ENCODE measurements at regions not wholly inside any gene's neighbourhood (a gene's known extent, or its start where the extent isn't known, plus 50 kb on each side); places are given as distances from the start of the nearest gene placed in this dataset.

GRCh38 chr7:84447636-84448293, 253.2 kb upstream of the SEMA3A start:
- no peak for DNase-seq (ENCODE audit: low read depth in 4 of 4, low spot score in 3 of 4)

GRCh38 chr7:84446991-84447480, 252.4 kb upstream of the SEMA3A start:
- DNase-seq (ENCODE audit: low read depth in 4 of 4, low spot score in 3 of 4), result no peak

- no peak for DNase-seq (ENCODE audit: low read depth in 4 of 4, low spot score in 3 of 4)
These were observed 231.2 kb upstream of the SEMA3A start for GRCh38 chr7:84425702-84426259.

- DNase-seq (ENCODE audit: low read depth in 4 of 4, low spot score in 3 of 4), result no peak
These were observed 228.2 kb upstream of the SEMA3A start for GRCh38 chr7:84422790-84423189.

GRCh38 chr7:84412161-84412969, 217.8 kb upstream of the SEMA3A start:
- no peak for DNase-seq (ENCODE audit: low read depth in 4 of 4, low spot score in 3 of 4)

- no peak for DNase-seq (ENCODE audit: low read depth in 4 of 4, low spot score in 3 of 4)
These were observed 205.1 kb upstream of the SEMA3A start for GRCh38 chr7:84399661-84400060.

- DNase-seq (ENCODE audit: low read depth in 4 of 4, low spot score in 3 of 4), result no peak
These were observed 199.6 kb upstream of the SEMA3A start for GRCh38 chr7:84394219-84394618.

GRCh38 chr7:84393786-84394185, 199.2 kb upstream of the SEMA3A start:
- DNase-seq (ENCODE audit: low read depth in 4 of 4, low spot score in 3 of 4), result no peak

- no peak for DNase-seq (ENCODE audit: low read depth in 4 of 4, low spot score in 3 of 4)
These were observed 196.3 kb upstream of the SEMA3A start for GRCh38 chr7:84390845-84391244.

GRCh38 chr7:84389242-84389641, 194.7 kb upstream of the SEMA3A start:
- no peak for DNase-seq (ENCODE audit: low read depth in 4 of 4, low spot score in 3 of 4)

- no peak for DNase-seq (ENCODE audit: low read depth in 4 of 4, low spot score in 3 of 4)
These were observed 193.0 kb upstream of the SEMA3A start for GRCh38 chr7:84387595-84387994.

- no peak for DNase-seq (ENCODE audit: low read depth in 4 of 4, low spot score in 3 of 4)
These were observed 189.8 kb upstream of the SEMA3A start for GRCh38 chr7:84384417-84384816.

GRCh38 chr7:84379446-84379845, 184.9 kb upstream of the SEMA3A start:
- DNase-seq (ENCODE audit: low read depth in 4 of 4, low spot score in 3 of 4), result no peak

- DNase-seq (ENCODE audit: low read depth in 4 of 4, low spot score in 3 of 4), result no peak
These were observed 178.1 kb upstream of the SEMA3A start for GRCh38 chr7:84372712-84373111.

- DNase-seq (ENCODE audit: low read depth in 4 of 4, low spot score in 3 of 4), result no peak
These were observed 177.6 kb upstream of the SEMA3A start for GRCh38 chr7:84372155-84372621.

- DNase-seq (ENCODE audit: low read depth in 4 of 4, low spot score in 3 of 4), result no peak
These were observed 175.5 kb upstream of the SEMA3A start for GRCh38 chr7:84370114-84370513.

GRCh38 chr7:84368122-84368521, 173.5 kb upstream of the SEMA3A start:
- no peak for DNase-seq (ENCODE audit: low read depth in 4 of 4, low spot score in 3 of 4)

GRCh38 chr7:84364708-84365107, 170.1 kb upstream of the SEMA3A start:
- DNase-seq (ENCODE audit: low read depth in 4 of 4, low spot score in 3 of 4), result no peak

- no peak for DNase-seq (ENCODE audit: low read depth in 4 of 4, low spot score in 3 of 4)
These were observed 169.2 kb upstream of the SEMA3A start for GRCh38 chr7:84363741-84364140.

GRCh38 chr7:84362828-84363227, 168.2 kb upstream of the SEMA3A start:
- no peak for DNase-seq (ENCODE audit: low read depth in 4 of 4, low spot score in 3 of 4)

- DNase-seq (ENCODE audit: low read depth in 4 of 4, low spot score in 3 of 4), result no peak
These were observed 167.8 kb upstream of the SEMA3A start for GRCh38 chr7:84362360-84362759.

- no peak for DNase-seq (ENCODE audit: low read depth in 4 of 4, low spot score in 3 of 4)
These were observed 160.3 kb upstream of the SEMA3A start for GRCh38 chr7:84354866-84355265.

Data from left renal pelvis (tissue), 4 donors.